ENCODE measurements at regions not wholly inside any gene's neighbourhood (a gene's known extent, or its start where the extent isn't known, plus 50 kb on each side); places are given as distances from the start of the nearest gene placed in this dataset.

GRCh38 chr5:37933576-37933975 is 93.7 kb upstream of the GDNF start:
- TF ChIP-seq, protein P1, sequence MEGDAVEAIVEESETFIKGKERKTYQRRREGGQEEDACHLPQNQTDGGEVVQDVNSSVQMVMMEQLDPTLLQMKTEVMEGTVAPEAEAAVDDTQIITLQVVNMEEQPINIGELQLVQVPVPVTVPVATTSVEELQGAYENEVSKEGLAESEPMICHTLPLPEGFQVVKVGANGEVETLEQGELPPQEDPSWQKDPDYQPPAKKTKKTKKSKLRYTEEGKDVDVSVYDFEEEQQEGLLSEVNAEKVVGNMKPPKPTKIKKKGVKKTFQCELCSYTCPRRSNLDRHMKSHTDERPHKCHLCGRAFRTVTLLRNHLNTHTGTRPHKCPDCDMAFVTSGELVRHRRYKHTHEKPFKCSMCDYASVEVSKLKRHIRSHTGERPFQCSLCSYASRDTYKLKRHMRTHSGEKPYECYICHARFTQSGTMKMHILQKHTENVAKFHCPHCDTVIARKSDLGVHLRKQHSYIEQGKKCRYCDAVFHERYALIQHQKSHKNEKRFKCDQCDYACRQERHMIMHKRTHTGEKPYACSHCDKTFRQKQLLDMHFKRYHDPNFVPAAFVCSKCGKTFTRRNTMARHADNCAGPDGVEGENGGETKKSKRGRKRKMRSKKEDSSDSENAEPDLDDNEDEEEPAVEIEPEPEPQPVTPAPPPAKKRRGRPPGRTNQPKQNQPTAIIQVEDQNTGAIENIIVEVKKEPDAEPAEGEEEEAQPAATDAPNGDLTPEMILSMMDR (IDR thresholded peaks at IDR 0.05; ENCODE audit: low read depth, low read length) = no peak
- no peak for TF ChIP-seq POLR2A (IDR thresholded peaks at IDR 0.05; ENCODE audit: extremely low read depth, insufficient read length)
- TF ChIP-seq, protein P2, sequence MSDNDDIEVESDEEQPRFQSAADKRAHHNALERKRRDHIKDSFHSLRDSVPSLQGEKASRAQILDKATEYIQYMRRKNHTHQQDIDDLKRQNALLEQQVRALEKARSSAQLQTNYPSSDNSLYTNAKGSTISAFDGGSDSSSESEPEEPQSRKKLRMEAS (IDR thresholded peaks at IDR 0.05; ENCODE audit: low read depth, low read length) = no peak
